ENCODE measurements at regions not wholly inside any gene's neighbourhood (a gene's known extent, or its start where the extent isn't known, plus 50 kb on each side); places are given as distances from the start of the nearest gene placed in this dataset.

- TF ChIP-seq ARID2 (CRISPR knock-in tag; IDR thresholded peaks at IDR 0.05; ENCODE audit: borderline replicate concordance) (no peak), ZNF569 (CRISPR knock-in tag; IDR thresholded peaks at IDR 0.05; ENCODE audit: borderline replicate concordance) (no peak), TFDP1 (CRISPR knock-in tag; IDR thresholded peaks at IDR 0.05; ENCODE audit: borderline replicate concordance) (no peak), PATZ1 (CRISPR knock-in tag; IDR thresholded peaks at IDR 0.05) (no peak), ZNF816 (CRISPR knock-in tag; IDR thresholded peaks at IDR 0.05; ENCODE audit: borderline replicate concordance) (no peak; the same call in 1 of the 2 replicates), ZNF644 (CRISPR knock-in tag; IDR thresholded peaks at IDR 0.05; ENCODE audit: low read depth) (0 out of 2 replicates have a peak, but pooled peaks have one; percentile 56), JUNB (CRISPR knock-in tag; IDR thresholded peaks at IDR 0.05; ENCODE audit: borderline replicate concordance) (no peak), ZNF335 (CRISPR knock-in tag; IDR thresholded peaks at IDR 0.05) (no peak), ZNF570 (CRISPR knock-in tag; IDR thresholded peaks at IDR 0.05; ENCODE audit: borderline replicate concordance) (no peak), ZFP36L2 (CRISPR knock-in tag; IDR thresholded peaks at IDR 0.05) (no peak), DZIP1 (CRISPR knock-in tag; IDR thresholded peaks at IDR 0.05) (no peak), HNF1B (CRISPR knock-in tag; IDR thresholded peaks at IDR 0.05) (no peak), CTCF (CRISPR knock-in tag; IDR thresholded peaks at IDR 0.05) (no peak), GPN1 (CRISPR knock-in tag; IDR thresholded peaks at IDR 0.05; ENCODE audit: borderline replicate concordance) (no peak), BCL6 (CRISPR knock-in tag; IDR thresholded peaks at IDR 0.05) (peak; percentile 77), ZFP90 (CRISPR knock-in tag; IDR thresholded peaks at IDR 0.05; ENCODE audit: borderline replicate concordance) (no peak), ZNF468 (CRISPR knock-in tag; IDR thresholded peaks at IDR 0.05) (no peak), XBP1 (CRISPR knock-in tag; IDR thresholded peaks at IDR 0.05) (no peak), HHEX (CRISPR knock-in tag; IDR thresholded peaks at IDR 0.05) (no peak), ZNF550 (CRISPR knock-in tag; IDR thresholded peaks at IDR 0.05; ENCODE audit: borderline replicate concordance) (no peak), THAP11 (CRISPR knock-in tag; IDR thresholded peaks at IDR 0.05) (no peak), POGZ (CRISPR knock-in tag; IDR thresholded peaks at IDR 0.05) (no peak)
These were observed 58.6 kb upstream of the ATP1A1 start (continued) for GRCh38 chr1:116314305-116314919.
